HEK293T (cell line): ENCODE measurements at regions not wholly inside any gene's neighbourhood (a gene's known extent, or its start where the extent isn't known, plus 50 kb on each side); places are given as distances from the start of the nearest gene placed in this dataset.

Experiments used
- ARNT ChIP-seq: fragments of 450-650 bp; IDR thresholded peaks from 2 replicates; pipeline ENCODE4 v1.6.1; 2017; ENCODE audit warnings: mild to moderate bottlenecking
- BHLHE40 ChIP-seq: fragments of 450-650 bp; IDR thresholded peaks from 2 replicates; pipeline ENCODE4 v1.6.1; 2016; ENCODE audit warnings: mild to moderate bottlenecking, moderate library complexity, borderline replicate concordance
- ELF4 ChIP-seq: fragments of 450-650 bp; IDR thresholded peaks from 2 replicates; pipeline ENCODE4 v1.6.1; 2017; ENCODE audit warnings: antibody characterized with exemption
- FOXK2 ChIP-seq: fragments of 450-650 bp; IDR thresholded peaks from 2 replicates; pipeline ENCODE4 v1.6.1; 2016; ENCODE audit warnings: mild to moderate bottlenecking
- FOXM1 ChIP-seq: fragments of 450-650 bp; IDR thresholded peaks from 2 replicates; pipeline ENCODE4 v1.6.1; 2017; ENCODE audit warnings: mild to moderate bottlenecking, borderline replicate concordance
- HDGF ChIP-seq: fragments of 450-650 bp; IDR thresholded peaks from 2 replicates; pipeline ENCODE4 v1.6.1; 2017; ENCODE audit warnings: antibody characterized with exemption, borderline replicate concordance
- L3MBTL2 ChIP-seq: fragments of 450-650 bp; conservative IDR thresholded peaks from 2 replicates; pipeline ENCODE4 v1.6.1; 2016; ENCODE audit warnings: mild to moderate bottlenecking
- SP1 ChIP-seq: fragments of 450-650 bp; IDR thresholded peaks from 2 replicates; pipeline ENCODE4 v1.6.1; 2017
- ZNF384 ChIP-seq: fragments of 450-650 bp; IDR thresholded peaks from 2 replicates; pipeline ENCODE4 v1.6.1; 2016

- TF ChIP-seq FOXK2 (no peak), ZNF384 (no peak), ARNT (no peak), L3MBTL2 (no peak), SP1 (no peak), BHLHE40 (no peak), FOXM1 (no peak), HDGF (no peak), ELF4 (no peak)
Observed at GRCh38 chr14:71632440-71632946, 299.7 kb upstream of the RGS6 start.
